GM21825 (cell line): ENCODE measurements at regions not wholly inside any gene's neighbourhood (a gene's known extent, or its start where the extent isn't known, plus 50 kb on each side); places are given as distances from the start of the nearest gene placed in this dataset.
"Not testable (repeated sequence)": the region's sequence is repeated elsewhere in the genome, so short reads cannot be mapped to it uniquely, and the experiment has no call there.

ENCODE experiments used
- ATAC-seq: cut with Tn5 transposase; IDR thresholded peaks from one replicate; pipeline ENCODE4 v1.9.1; 2021; ENCODE audit warnings: mild to moderate bottlenecking, moderate library complexity; ENCODE audit not compliant: unreplicated experiment

DNA sequence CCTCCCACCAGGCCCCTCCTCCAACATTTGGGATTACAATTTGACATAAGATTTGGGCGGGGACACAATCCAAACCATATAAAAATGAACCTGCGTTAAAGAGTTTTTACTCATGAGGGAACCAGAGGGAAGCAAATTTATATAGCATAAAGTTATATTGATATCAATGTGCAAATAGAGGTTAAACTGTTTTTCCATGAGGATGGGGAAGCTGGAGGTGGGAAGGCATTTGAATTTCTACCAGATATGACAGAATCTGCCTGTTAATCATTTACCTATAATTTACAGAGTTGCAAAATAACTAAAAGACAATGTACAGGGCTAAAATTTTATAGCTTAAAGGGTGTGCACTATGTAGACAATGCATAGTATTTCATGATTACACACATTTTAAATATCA, 322.0 kb upstream of the FKBP1C start:
- no peak for ATAC-seq

DNA sequence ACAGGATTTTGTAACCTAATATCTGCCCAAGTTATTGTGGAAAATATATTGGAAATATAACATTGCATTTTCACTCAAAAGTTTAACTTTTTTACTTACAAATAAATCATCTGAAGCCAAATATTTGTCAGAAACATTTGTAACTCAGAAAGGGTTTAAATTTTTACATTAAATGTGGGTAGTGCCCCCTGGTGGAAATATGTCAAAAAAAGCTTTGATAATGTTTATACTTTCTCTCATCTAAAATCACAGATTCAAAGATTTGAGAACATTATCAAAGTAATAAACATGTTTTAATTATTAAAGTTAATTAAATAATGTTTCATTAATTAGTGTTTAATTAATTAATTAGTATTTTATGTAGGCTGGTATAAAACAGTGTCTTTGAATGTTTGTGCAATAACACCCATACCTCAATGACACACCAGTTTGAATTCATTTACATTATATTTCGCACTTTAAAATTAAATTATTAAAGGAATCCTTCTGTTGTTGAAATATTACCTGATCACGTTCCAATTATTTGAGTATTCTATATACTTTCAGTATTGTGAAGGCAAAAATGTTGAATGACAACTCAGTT, 320.1 kb upstream of the FKBP1C start:
- no peak for ATAC-seq

DNA sequence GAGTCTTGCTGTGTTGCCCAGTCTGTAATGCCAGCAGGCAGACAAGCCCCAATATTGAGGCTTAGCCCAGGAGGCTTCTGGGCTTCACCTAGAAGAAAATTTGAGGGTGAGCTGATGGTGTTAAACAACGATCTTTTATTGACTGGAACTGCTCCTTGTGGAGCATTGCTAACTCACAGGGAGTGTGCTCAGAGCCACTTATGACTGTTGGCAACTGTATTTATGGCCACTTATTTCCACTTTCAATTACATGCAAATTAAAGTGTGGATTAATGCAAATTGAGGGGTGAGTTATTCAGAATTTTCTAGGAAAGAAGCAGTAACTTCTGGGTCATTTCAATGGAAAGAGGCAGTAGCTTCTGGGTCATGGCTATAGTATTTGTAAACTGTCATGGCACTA, 317.2 kb upstream of the FKBP1C start:
- no peak for ATAC-seq

DNA sequence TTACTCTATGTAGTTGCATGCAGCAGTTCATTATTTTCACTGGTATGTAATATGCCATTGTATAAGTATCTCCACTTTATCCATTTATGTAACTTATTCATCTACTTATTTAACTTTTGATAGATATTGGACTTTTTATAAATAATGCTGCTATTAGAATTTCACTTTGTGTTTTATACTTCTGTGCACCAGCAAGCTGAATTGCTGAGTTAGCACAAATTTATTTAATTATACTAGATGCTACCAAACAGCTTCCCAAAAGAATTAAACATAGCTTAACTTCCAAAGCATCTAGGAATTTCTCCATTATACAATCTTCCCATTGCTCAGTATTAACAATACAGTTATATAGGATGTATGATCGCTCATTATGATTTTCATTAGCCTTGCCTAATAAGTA, 308.0 kb upstream of the FKBP1C start:
- ATAC-seq, result no peak

DNA sequence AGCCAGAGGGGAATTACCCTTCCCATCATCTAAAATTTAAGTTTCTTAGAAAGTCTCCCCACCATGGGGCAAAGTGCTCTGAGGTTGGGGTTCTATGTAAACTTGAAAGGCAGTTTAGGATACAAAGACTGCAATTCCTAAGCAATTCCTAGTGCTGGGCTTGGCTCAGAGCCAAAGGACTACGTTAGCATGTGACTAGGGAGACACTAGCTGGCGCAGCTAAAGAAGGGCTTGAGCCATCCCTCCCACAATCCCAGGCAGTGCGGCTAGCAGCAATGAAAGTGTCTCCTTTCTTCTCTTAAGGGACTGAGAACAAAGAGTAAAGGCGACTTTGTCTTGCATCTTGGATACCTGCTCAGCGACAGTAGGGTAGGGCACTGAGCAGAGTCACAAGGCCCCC, 306.6 kb upstream of the FKBP1C start:
- ATAC-seq, result no peak

DNA sequence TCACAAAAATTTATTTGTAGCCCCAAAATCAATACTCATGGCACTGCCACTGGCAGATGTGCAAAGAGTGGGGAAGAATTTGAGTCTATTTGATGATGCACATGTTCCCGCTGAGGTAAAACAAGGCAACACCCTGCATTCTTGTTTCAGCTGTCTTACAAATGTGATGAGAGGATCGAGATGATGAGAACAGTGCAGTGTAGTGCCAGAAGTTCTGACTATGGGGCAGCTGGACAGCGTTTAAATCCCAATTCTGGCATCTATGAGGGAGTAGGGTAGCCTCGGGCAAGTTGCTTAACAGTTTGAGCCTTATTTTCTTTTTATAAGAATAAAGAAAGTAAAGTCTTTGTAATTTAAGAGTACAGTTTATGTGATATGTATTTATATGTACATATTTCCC, 296.7 kb upstream of the FKBP1C start:
- no peak for ATAC-seq

DNA sequence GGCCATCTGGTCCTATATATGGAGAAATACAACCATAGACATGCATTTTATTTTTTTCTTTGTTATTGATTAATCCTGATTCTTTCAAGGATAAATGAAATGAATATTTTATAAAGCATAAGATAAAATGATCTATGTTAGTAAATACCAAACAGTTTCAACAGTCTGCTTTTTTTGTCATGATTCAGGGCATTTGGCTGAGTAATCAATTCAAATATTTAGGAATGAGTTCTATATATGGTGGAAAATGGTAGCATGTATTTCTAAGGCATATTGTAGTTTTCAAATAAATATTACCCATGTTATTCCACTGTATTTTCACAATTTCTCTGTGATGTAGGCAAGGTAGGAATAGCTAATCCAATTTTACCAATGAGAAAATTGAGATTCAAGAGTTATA, 287.5 kb upstream of the FKBP1C start:
- ATAC-seq, result no peak

DNA sequence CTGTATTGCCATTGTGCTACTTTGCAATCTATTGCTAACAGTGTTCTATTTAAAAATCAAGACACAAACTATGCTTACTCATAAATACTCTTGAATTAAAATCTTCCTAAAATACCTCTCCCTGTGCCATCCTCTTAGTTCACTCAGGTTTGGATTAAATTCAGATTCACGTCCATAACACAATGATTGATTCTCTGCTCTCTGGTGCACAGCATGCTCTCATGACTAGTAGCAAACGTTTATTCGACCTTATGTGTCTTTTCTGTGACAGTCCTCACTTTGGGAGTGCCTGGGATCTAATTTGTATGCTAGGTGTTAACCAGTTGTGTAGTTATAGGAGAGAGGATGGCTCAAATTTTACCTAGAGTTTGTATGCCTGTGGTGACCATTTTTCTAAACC, 270.4 kb upstream of the FKBP1C start:
- ATAC-seq, result no peak

DNA sequence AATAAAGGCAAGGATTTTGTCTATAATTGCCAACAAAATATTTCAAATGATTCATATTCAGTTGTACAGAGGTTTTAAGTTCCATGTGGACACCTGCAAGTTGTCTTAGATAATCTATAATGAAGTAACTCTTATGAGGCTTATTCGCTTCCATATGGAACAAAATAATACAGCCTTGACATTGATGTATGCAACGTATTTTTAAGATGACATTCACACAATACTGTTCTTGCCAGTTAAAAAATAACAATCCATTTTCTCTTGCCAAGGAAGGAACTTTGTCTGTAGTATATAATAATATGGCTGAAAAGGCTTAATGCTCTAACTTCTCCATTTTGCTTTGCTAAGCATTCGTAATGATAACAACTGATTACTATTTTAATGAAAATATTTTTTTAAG, 269.3 kb upstream of the FKBP1C start:
- ATAC-seq, result no peak

DNA sequence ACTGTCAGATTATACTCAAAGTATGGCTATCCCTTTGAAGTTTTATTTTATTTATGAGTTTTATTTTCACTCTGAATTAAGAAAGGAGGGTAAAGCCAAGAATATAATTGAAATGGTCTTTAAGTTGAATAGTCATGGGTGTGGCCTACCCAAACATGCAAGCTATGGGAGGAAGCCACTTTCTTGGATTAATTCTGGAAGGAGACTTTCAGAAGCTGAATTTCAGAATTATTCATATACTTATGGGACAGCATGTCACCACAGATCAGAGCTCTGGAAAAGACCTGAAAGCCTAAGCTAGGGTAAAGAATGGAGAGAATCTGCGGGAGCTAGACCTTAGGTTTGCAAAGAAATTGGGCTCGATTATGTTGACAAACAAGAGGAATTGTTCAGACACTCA, 242.4 kb upstream of the FKBP1C start:
- ATAC-seq, result no peak

DNA sequence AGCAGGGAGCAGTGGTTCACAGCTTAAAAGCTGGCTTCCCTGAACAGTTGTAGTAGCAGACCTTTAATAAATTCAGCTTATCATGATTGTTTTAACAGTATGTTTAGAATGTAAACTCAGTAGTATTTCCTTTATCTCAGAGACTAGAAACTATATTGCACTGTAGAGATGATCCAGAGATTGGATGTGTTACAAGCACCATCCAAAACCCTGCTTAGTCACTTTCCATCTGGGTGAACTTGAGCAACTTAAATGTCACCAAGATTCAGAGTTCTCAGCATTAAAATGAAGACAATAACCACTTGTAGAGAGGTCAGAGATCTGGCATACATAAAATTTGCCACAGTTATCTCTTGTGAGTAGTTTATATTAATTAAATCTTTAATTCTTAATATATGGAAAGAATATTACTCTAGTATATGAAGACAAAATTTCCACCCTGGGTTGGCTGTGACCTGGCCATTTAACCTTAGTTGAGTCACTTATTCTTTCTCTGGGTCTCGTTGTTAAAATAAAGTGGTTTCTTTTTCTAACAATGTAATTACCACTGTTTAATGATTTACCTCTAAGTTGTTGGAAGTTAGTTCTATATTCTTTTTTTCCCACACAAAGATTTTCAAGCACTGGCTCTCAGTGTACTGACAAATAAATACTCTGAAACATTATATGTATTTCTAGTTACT, 239.2 kb upstream of the FKBP1C start:
- no peak for ATAC-seq

DNA sequence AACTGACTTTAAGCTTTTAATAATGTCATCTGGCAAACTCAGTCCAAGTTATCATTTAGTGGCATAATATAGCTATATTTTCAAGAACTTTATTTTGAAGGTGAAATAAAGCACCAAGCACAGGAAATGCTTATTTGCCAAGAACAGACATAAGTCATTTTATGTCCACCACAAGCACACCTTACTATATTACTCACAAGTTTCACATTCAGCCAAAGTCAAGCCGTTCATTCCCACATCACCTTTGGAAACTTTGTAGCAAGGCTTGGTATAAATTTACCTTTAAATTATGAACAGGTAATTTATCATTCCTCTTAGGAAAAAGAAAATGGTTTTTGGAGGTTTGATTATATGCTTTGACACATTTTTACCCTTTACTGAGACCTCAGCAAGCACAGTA, 236.8 kb upstream of the FKBP1C start:
- ATAC-seq, result peak; percentile 55

DNA sequence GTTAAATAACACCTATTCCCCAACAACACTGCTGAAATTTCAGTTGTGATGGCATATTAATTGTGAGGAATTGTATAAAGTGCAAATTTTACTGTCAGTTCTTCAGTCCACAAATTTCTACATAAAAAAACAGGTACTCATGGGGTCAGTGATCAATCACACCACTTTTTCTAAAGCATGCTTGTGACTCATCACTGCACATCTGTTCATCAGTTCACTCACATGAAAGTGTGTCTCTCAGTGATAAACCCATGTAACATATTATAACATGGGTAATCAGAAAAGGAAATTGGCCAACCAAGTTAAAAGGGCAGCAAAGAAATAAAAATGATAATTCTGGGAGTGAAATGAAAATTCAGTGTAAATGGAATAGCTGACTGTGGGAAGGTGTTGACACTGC, 234.7 kb upstream of the FKBP1C start:
- no peak for ATAC-seq

DNA sequence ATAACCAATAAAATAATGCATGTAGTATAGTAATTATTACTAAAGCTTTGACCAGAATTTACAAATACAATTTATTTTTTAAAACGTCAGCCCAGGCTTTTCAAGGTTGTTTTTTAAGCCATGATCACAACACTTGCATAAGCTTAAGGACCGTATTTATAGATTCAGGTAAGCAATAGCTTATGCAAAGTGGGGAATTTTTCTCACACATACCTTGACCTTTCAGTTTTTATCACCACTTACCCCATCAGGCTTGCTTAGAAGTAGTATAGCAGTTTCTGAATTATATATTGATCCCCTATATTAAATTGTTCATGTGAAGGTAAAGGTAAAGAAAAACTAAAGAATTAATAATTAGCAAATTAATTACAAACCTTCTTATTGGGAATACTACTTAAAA, 232.3 kb upstream of the FKBP1C start:
- ATAC-seq, result no peak

DNA sequence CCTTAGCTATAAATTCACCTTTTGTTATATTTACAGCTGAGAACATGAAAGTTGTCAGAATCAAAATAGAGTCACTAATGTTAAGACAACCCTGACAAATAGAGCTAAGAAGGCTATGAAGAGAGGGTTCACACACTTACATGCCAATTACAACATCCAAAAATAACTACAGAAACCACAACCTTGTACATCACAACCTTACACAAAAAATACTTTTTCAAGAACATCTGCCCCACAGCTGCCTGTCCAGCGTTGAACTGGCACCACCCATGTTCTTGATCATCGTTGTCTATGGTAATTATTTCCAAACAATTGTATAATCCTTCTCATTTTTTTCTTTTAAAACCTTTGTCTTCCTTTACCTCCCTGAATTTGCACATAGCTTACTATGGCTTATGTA, 231.2 kb upstream of the FKBP1C start:
- no peak for ATAC-seq

DNA sequence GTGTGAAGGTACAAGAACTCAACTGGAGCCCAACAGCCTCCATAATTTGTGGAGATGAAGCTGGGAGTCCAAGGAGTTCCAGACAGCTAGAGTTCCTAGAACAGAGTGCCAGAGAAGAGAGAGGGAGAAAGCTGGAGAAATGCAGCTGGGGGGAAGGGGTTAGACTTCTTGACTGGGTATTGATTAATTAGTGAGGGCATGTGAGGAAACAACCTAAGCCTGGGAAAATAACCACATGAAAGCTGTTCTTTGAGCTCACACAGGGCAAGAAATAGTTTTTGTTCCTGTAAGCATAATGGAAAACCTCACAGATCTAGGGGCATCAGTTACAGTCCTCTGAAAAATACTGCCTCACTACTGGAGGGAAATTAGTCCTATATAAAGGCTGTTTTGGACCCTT, 230.5 kb upstream of the FKBP1C start:
- no peak for ATAC-seq

DNA sequence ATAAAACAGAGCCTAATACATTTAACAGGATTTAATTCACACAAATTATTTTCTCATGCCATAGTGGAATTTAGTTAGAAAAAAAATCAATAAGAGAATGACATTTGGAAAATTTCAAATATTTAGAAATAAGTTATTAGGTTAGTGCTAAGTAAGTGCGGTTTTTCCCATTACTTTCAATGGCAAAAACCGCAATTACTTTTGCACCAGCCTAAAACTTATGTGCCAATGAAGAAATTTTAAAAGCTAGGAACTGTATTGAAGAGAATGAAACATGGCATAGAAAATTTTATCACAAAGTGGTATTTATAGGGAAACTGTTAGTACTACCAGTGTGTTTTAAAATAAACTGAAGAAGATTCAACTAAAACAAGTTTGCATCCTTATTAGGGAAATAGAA, 228.3 kb upstream of the FKBP1C start:
- ATAC-seq, result no peak

DNA sequence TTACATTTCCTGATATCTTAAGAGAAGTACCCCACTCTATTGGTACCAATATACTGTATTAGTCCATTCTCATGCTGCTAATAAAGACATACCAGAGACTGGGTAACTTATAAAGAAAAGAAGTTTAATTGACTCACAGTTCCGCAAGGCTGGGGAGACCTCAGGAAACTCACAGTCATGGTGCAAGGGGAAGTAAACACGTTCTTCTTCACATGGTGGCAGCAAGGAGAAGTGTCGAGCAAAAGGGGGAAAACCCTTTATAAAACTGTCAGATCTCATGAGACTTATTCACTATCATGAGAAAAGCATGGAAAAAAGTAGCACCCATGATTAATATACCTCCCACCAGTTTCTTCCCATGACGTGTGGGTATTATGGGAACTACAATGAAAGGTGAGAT, 219.6 kb upstream of the FKBP1C start:
- ATAC-seq, result not testable (repeated sequence)

DNA sequence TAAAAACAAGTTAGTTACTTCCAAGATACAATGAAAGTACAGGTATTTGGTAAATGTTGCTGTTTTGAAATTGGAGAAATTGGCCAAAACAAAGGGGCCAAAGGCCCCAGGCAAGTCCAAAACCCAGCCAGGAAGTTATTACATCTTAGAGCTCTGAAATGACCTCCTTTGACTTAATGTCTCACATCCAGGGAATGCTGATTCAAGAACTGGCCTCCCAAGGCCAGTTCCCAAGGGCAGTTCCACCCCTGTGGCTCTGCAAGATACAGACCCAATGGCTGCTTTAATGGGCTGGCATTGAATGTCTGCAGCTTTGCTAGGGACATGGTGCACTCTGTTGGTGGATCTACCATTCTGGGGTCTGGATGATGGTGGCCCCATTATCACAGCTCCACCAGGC, 217.3 kb upstream of the FKBP1C start:
- ATAC-seq, result no peak

DNA sequence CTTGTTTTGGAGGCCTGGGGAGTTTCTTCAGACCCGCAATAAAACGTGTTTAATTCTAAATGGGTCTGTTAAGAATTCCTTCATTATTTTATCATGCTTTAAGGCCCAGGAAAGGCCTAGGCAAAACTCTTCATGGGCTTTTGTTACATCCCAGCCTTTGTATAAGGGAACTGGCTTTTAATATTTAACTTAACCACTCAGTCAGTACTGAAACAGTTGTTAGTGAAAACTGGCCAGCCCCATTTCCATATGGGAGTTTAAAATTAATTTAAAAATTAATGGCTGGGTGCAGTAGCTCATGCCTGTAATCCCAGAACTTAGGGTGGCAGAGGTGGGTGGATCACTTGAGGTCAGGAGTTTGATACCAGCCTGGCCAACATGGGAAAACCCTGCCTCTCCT, 213.2 kb upstream of the FKBP1C start:
- no peak for ATAC-seq

DNA sequence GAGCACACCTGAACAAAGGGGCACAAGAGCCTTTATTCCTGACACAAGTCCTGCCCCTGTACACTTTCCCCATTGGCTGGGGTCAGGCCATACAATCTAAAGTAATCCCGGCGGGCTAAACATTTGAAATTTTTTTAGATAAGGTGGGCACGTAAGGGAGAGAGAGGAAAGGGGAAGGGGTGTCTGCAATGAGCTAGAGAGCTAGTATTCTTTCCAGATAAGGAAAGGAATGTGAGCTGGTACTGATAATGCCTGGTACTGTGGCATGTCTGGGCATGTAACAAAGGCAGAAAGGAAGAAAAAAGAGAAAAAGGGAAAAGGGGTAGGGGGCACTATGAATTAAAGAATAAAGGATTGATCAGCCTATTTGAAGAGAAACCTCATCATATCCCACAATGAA, 212.0 kb upstream of the FKBP1C start:
- ATAC-seq, result not testable (repeated sequence)

DNA sequence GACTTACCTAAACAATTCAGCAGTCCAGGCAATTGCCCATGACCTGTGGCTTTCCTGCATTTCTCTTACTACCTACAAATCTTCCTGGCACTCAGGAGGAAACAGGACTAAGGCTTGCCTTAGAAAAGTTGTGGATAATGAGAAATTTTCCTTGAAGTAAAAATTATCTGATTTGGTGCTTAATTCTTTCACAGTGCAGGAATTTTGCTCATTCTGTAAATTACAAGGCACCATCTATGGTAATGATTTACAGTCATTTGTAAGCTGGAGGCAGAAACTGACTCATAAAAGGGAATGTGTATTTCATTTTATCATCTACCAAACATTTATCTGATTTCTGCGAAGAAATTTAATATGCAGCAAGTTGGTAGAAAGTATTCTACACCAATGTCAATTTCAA, 211.5 kb upstream of the FKBP1C start:
- ATAC-seq, result no peak

DNA sequence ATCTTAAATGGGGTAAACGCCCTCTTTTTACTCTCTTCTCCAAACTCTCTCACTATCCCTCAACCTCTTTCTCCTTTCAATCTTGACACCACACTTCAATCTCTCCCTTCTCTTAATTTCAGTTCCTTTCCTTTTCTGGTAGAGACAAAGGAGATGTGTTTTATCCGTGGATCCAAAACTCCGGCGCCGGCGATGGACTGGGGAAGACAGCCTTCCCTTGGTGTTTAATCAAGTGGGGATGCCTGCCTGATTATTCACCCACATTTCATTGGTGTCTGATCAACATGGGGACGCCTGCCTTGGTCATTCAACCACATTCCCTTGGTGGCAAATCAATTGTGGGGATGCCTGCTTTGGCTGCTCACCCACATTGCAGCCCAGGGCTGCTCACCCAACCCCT, 205.3 kb upstream of the FKBP1C start:
- not testable (repeated sequence) for ATAC-seq
